22Rv1 (cell line): ENCODE measurements at regions not wholly inside any gene's neighbourhood (a gene's known extent, or its start where the extent isn't known, plus 50 kb on each side); places are given as distances from the start of the nearest gene placed in this dataset.

ENCODE experiments used
- CTCF ChIP-seq: fragments of 450-650 bp; IDR thresholded peaks from 2 replicates; pipeline ENCODE4 v1.5.1; 2017; ENCODE audit warnings: mild to moderate bottlenecking
- ZFX ChIP-seq: fragments of 450-650 bp; IDR thresholded peaks from 2 replicates; pipeline ENCODE4 v1.6.1; 2017; ENCODE audit warnings: antibody characterized with exemption, borderline replicate concordance

GRCh38 chr13:80235166-80235966, 105.6 kb downstream of the SPRY2 start:
- TF ChIP-seq CTCF: no peak
- TF ChIP-seq ZFX: no peak
